ENCODE measurements at regions not wholly inside any gene's neighbourhood (a gene's known extent, or its start where the extent isn't known, plus 50 kb on each side); places are given as distances from the start of the nearest gene placed in this dataset.

DNA sequence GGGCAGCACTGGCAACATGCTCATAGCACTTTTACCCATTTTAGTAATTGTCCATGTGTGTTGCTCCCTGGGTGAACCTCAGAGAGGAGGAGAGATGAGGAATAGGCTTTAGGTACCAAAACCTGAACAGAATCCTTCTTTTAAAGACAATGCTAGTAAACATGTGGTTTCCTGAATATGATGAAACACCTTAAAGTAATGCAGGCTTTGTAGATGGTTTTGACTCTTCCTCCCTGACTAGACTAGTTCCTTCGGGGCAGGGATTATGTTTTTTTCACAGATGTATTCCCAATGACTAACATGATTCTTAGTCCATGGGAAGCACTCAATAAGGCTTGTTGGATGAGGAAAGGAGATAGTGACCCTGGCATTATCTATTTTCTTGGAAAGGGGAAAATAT, 367.6 kb upstream of the JAG1 start:
- DNase-seq (ENCODE audit: low read depth): no peak
- no peak for TF ChIP-seq CTCF (IDR thresholded peaks at IDR 0.05; ENCODE audit: insufficient read depth, low read length, poor library complexity, severe bottlenecking)
- Histone ChIP-seq H3K36me3 (ENCODE audit: control insufficient read depth, insufficient read depth, low read length) (no peaks in the 10 kb centered on the region), H3K4me3 (ENCODE audit: low read depth, low read length) (no peak overlapping the region), H3K27me3 (ENCODE audit: control insufficient read depth, insufficient read depth, low read length) (no peaks in the 10 kb centered on the region)

GRCh38 chr20:11043001-11043400, 369.2 kb upstream of the JAG1 start:
- Histone ChIP-seq H3K36me3 (ENCODE audit: control insufficient read depth, insufficient read depth, low read length) (no peaks in the 10 kb centered on the region), H3K27me3 (ENCODE audit: control insufficient read depth, insufficient read depth, low read length) (no peaks in the 10 kb centered on the region), H3K4me3 (ENCODE audit: low read depth, low read length) (no peak overlapping the region)
- TF ChIP-seq CTCF (IDR thresholded peaks at IDR 0.05; ENCODE audit: insufficient read depth, low read length, poor library complexity, severe bottlenecking): no peak
- DNase-seq (ENCODE audit: low read depth): no peak

GRCh38 chr20:11044561-11044960, 370.8 kb upstream of the JAG1 start:
- H3K36me3 ChIP-seq (ENCODE audit: control insufficient read depth, insufficient read depth, low read length): no peaks in the 10 kb centered on the region
- no peak for TF ChIP-seq CTCF (IDR thresholded peaks at IDR 0.05; ENCODE audit: insufficient read depth, low read length, poor library complexity, severe bottlenecking)
- no peak for DNase-seq (ENCODE audit: low read depth)
- no peak overlapping the region for H3K4me3 ChIP-seq (ENCODE audit: low read depth, low read length)
- H3K27me3 ChIP-seq (ENCODE audit: control insufficient read depth, insufficient read depth, low read length): no peaks in the 10 kb centered on the region

GRCh38 chr20:11045412-11046175, 371.8 kb upstream of the JAG1 start:
- Histone ChIP-seq H3K27me3 (ENCODE audit: control insufficient read depth, insufficient read depth, low read length) (no peaks in the 10 kb centered on the region), H3K4me3 (ENCODE audit: low read depth, low read length) (no peak overlapping the region), H3K36me3 (ENCODE audit: control insufficient read depth, insufficient read depth, low read length) (no peaks in the 10 kb centered on the region)
- TF ChIP-seq CTCF (IDR thresholded peaks at IDR 0.05; ENCODE audit: insufficient read depth, low read length, poor library complexity, severe bottlenecking): no peak
- DNase-seq (ENCODE audit: low read depth): no peak

DNA sequence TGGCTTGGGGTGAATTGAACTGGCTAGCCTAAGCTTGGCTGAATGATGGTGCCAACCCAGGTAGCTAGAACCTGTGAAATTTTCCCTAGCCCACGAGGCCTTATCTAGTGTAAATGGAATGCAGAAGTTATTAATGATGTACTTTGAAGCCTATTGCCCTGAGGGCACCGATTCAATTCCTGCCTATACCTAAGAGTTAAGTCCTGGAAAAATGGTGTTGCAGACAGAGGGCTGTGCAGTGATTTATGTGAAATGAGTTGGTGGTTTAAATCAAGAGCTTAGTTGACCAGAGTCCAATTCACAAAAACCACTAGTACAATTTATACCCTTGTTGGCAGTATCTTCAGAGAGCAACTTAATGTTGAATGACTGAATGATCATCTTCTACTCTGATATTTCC, 373.8 kb upstream of the JAG1 start:
- no peak for TF ChIP-seq CTCF (IDR thresholded peaks at IDR 0.05; ENCODE audit: insufficient read depth, low read length, poor library complexity, severe bottlenecking)
- Histone ChIP-seq H3K36me3 (ENCODE audit: control insufficient read depth, insufficient read depth, low read length) (no peaks in the 10 kb centered on the region), H3K4me3 (ENCODE audit: low read depth, low read length) (no peak overlapping the region), H3K27me3 (ENCODE audit: control insufficient read depth, insufficient read depth, low read length) (no peaks in the 10 kb centered on the region)
- peak; percentile 39 for DNase-seq (ENCODE audit: low read depth)

DNA sequence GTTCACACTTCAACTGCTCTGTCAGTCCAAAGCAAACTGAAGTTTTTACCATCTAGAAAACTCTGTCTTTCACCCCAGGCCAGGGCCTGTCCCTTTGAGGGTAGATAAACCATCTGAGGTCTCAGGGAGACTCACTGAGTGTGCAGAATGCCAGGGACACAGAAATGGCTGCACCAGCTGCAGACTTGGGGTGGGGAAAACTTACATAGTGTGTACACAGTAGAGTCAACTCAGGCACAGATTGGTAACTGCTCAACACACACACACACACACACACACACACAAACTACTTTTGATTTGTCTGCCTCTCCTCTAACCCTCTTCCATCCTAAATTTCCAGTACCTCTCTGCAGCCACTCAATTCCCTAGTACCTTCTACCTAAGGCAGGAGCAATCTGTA, 374.9 kb upstream of the JAG1 start:
- H3K4me3 ChIP-seq (ENCODE audit: low read depth, low read length): no peak overlapping the region
- H3K27me3 ChIP-seq (ENCODE audit: control insufficient read depth, insufficient read depth, low read length): no peaks in the 10 kb centered on the region
- no peak for DNase-seq (ENCODE audit: low read depth)
- no peak for TF ChIP-seq CTCF (IDR thresholded peaks at IDR 0.05; ENCODE audit: insufficient read depth, low read length, poor library complexity, severe bottlenecking)
- no peaks in the 10 kb centered on the region for H3K36me3 ChIP-seq (ENCODE audit: control insufficient read depth, insufficient read depth, low read length)
